ENCODE measurements at regions not wholly inside any gene's neighbourhood (a gene's known extent, or its start where the extent isn't known, plus 50 kb on each side); places are given as distances from the start of the nearest gene placed in this dataset.
A peak's percentile ranks its signal among the peaks of the same experiment; 100 is the strongest.

DNA sequence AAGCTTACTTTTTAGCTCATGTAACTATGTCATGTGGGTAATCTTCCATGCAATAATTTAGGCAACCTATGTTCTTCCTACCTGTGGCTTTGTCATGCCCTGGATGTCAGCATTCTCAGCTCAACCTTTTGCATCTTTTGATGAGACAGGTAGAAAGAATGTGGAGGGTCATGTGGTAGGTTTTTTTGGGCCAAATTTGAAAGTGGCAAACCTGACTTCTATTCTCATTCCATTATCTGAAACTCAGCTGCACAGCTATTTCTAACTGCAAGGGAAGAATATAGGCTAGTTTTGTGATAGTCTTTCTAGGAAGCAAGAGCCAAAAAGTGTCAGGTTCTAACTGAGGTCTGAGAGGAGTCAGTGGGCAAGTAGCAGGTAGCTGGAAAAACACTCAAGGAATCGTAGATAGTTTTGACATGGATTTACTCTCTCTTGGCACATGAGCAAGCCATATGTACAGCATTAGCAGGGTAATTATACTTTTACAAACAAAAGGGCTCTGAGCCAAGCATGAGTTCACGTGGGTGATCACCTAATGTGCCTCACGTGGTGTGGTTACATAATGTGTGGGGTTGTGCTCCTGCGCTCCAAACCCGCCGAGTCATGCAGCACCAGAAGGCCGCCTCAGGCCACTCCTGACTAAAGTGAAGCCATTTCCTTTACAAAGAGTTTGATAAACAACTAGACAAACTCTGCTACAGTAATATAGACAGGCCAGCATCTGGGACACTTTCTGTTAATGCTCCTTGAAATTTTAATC lies 1013.8 kb downstream of the PLA2G4A start:
- no peaks in the 10 kb centered on the region for H3K4me1 ChIP-seq (ENCODE audit: insufficient read depth)
- no peaks in the 10 kb centered on the region for H3K36me3 ChIP-seq (ENCODE audit: insufficient read depth)
- no peaks in the 10 kb centered on the region for H3K27me3 ChIP-seq (ENCODE audit: insufficient read depth)
- no peak for TF ChIP-seq EZH2phosphoT487 (IDR thresholded peaks at IDR 0.05; ENCODE audit: unreplicated experiment)
- H3K27me3 Mint-ChIP-seq (ENCODE audit: insufficient read depth, low read depth, poor library complexity) = no peaks in the 10 kb centered on the region
- no peak overlapping the region for H3K27ac Mint-ChIP-seq
- H3K4me1 Mint-ChIP-seq = no peaks in the 10 kb centered on the region
- H3K9me2 ChIP-seq (ENCODE audit: insufficient read depth) = no peaks in the 10 kb centered on the region
- H3K27ac ChIP-seq (ENCODE audit: low read depth) = no peak overlapping the region
- no peaks in the 10 kb centered on the region for H4K20me1 ChIP-seq (replicated peaks; ENCODE audit: insufficient read depth)
- H3K4me3 ChIP-seq = no peak overlapping the region
- no peak for ATAC-seq
- H3K9me3 Mint-ChIP-seq = peaks cover 28% of the 10 kb centered on the region
- H3K4me3 Mint-ChIP-seq = no peak overlapping the region
- no peak overlapping the region for H3K4me2 ChIP-seq
- peaks cover 22% of the 10 kb centered on the region for H3K36me3 Mint-ChIP-seq (ENCODE audit: low read depth)
- H2AFZ ChIP-seq = no peak overlapping the region
- H3F3A ChIP-seq (replicated peaks; ENCODE audit: low read depth) = no peaks in the 10 kb centered on the region
- H3K79me2 ChIP-seq (replicated peaks; ENCODE audit: insufficient read depth) = no peaks in the 10 kb centered on the region
- DNase-seq (ENCODE audit: low spot score) = peak; percentile 4

DNA sequence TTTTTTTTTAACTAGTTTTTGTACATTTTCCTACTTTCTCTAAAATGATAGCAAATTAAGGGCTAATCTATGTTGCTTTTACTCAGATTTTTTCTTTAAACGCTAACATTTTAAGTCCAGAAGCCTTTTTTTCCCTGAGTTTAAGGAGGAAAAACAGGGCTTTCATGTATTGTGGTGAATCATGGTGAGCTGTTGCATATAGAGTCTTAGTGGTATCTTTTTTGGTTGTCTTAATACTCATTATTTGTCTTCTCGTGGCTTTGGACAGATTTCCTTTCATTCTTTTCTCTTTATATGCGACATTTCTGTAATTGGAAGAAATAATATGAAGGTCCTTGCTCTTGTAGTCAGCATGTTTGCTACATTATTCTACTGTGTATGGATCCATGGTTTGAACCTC lies 1015.6 kb downstream of the PLA2G4A start:
- H3F3A ChIP-seq (replicated peaks; ENCODE audit: low read depth) = no peaks in the 10 kb centered on the region
- no peaks in the 10 kb centered on the region for H3K27me3 Mint-ChIP-seq (ENCODE audit: insufficient read depth, low read depth, poor library complexity)
- no peaks in the 10 kb centered on the region for H3K27me3 ChIP-seq (ENCODE audit: insufficient read depth)
- H3K27ac Mint-ChIP-seq = no peak overlapping the region
- H3K4me1 Mint-ChIP-seq = no peaks in the 10 kb centered on the region
- H3K36me3 Mint-ChIP-seq (ENCODE audit: low read depth) = peaks cover 22% of the 10 kb centered on the region
- no peak overlapping the region for H3K27ac ChIP-seq (ENCODE audit: low read depth)
- H3K36me3 ChIP-seq (ENCODE audit: insufficient read depth) = no peaks in the 10 kb centered on the region
- H3K9me2 ChIP-seq (ENCODE audit: insufficient read depth) = no peaks in the 10 kb centered on the region
- no peak overlapping the region for H2AFZ ChIP-seq
- H3K4me1 ChIP-seq (ENCODE audit: insufficient read depth) = no peaks in the 10 kb centered on the region
- no peaks in the 10 kb centered on the region for H4K20me1 ChIP-seq (replicated peaks; ENCODE audit: insufficient read depth)
- no peak overlapping the region for H3K4me2 ChIP-seq
- ATAC-seq = no peak
- H3K79me2 ChIP-seq (replicated peaks; ENCODE audit: insufficient read depth) = no peaks in the 10 kb centered on the region
- no peak overlapping the region for H3K4me3 ChIP-seq
- DNase-seq (ENCODE audit: low spot score) = no peak
- no peak overlapping the region for H3K4me3 Mint-ChIP-seq
- H3K9me3 Mint-ChIP-seq = peaks cover 29% of the 10 kb centered on the region
- TF ChIP-seq EZH2 (IDR thresholded peaks at IDR 0.05; ENCODE audit: low read depth, unreplicated experiment) = no peak
- TF ChIP-seq EZH2phosphoT487 (IDR thresholded peaks at IDR 0.05; ENCODE audit: unreplicated experiment) = no peak
- no peak for TF ChIP-seq ZNF331 (CRISPR knock-in tag; IDR thresholded peaks at IDR 0.05; ENCODE audit: low read depth)
- TF ChIP-seq STAT1 (IDR thresholded peaks at IDR 0.05; ENCODE audit: unreplicated experiment) = no peak
- TF ChIP-seq, protein P1, sequence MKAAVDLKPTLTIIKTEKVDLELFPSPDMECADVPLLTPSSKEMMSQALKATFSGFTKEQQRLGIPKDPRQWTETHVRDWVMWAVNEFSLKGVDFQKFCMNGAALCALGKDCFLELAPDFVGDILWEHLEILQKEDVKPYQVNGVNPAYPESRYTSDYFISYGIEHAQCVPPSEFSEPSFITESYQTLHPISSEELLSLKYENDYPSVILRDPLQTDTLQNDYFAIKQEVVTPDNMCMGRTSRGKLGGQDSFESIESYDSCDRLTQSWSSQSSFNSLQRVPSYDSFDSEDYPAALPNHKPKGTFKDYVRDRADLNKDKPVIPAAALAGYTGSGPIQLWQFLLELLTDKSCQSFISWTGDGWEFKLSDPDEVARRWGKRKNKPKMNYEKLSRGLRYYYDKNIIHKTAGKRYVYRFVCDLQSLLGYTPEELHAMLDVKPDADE (IDR thresholded peaks at IDR 0.05) = no peak
- TF ChIP-seq CREB1 (CRISPR knock-in tag; IDR thresholded peaks at IDR 0.05; ENCODE audit: low read depth) = no peak
- TF ChIP-seq ZNF114 (CRISPR knock-in tag; IDR thresholded peaks at IDR 0.05) = no peak
- TF ChIP-seq, protein P2, sequence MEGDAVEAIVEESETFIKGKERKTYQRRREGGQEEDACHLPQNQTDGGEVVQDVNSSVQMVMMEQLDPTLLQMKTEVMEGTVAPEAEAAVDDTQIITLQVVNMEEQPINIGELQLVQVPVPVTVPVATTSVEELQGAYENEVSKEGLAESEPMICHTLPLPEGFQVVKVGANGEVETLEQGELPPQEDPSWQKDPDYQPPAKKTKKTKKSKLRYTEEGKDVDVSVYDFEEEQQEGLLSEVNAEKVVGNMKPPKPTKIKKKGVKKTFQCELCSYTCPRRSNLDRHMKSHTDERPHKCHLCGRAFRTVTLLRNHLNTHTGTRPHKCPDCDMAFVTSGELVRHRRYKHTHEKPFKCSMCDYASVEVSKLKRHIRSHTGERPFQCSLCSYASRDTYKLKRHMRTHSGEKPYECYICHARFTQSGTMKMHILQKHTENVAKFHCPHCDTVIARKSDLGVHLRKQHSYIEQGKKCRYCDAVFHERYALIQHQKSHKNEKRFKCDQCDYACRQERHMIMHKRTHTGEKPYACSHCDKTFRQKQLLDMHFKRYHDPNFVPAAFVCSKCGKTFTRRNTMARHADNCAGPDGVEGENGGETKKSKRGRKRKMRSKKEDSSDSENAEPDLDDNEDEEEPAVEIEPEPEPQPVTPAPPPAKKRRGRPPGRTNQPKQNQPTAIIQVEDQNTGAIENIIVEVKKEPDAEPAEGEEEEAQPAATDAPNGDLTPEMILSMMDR (conservative IDR thresholded peaks at IDR 0.05; ENCODE audit: low read depth in 2 of 2) = no peak
- TF ChIP-seq POLR2AphosphoS5 (IDR thresholded peaks at IDR 0.05; ENCODE audit: low read depth) = no peak
- TF ChIP-seq, protein P3, sequence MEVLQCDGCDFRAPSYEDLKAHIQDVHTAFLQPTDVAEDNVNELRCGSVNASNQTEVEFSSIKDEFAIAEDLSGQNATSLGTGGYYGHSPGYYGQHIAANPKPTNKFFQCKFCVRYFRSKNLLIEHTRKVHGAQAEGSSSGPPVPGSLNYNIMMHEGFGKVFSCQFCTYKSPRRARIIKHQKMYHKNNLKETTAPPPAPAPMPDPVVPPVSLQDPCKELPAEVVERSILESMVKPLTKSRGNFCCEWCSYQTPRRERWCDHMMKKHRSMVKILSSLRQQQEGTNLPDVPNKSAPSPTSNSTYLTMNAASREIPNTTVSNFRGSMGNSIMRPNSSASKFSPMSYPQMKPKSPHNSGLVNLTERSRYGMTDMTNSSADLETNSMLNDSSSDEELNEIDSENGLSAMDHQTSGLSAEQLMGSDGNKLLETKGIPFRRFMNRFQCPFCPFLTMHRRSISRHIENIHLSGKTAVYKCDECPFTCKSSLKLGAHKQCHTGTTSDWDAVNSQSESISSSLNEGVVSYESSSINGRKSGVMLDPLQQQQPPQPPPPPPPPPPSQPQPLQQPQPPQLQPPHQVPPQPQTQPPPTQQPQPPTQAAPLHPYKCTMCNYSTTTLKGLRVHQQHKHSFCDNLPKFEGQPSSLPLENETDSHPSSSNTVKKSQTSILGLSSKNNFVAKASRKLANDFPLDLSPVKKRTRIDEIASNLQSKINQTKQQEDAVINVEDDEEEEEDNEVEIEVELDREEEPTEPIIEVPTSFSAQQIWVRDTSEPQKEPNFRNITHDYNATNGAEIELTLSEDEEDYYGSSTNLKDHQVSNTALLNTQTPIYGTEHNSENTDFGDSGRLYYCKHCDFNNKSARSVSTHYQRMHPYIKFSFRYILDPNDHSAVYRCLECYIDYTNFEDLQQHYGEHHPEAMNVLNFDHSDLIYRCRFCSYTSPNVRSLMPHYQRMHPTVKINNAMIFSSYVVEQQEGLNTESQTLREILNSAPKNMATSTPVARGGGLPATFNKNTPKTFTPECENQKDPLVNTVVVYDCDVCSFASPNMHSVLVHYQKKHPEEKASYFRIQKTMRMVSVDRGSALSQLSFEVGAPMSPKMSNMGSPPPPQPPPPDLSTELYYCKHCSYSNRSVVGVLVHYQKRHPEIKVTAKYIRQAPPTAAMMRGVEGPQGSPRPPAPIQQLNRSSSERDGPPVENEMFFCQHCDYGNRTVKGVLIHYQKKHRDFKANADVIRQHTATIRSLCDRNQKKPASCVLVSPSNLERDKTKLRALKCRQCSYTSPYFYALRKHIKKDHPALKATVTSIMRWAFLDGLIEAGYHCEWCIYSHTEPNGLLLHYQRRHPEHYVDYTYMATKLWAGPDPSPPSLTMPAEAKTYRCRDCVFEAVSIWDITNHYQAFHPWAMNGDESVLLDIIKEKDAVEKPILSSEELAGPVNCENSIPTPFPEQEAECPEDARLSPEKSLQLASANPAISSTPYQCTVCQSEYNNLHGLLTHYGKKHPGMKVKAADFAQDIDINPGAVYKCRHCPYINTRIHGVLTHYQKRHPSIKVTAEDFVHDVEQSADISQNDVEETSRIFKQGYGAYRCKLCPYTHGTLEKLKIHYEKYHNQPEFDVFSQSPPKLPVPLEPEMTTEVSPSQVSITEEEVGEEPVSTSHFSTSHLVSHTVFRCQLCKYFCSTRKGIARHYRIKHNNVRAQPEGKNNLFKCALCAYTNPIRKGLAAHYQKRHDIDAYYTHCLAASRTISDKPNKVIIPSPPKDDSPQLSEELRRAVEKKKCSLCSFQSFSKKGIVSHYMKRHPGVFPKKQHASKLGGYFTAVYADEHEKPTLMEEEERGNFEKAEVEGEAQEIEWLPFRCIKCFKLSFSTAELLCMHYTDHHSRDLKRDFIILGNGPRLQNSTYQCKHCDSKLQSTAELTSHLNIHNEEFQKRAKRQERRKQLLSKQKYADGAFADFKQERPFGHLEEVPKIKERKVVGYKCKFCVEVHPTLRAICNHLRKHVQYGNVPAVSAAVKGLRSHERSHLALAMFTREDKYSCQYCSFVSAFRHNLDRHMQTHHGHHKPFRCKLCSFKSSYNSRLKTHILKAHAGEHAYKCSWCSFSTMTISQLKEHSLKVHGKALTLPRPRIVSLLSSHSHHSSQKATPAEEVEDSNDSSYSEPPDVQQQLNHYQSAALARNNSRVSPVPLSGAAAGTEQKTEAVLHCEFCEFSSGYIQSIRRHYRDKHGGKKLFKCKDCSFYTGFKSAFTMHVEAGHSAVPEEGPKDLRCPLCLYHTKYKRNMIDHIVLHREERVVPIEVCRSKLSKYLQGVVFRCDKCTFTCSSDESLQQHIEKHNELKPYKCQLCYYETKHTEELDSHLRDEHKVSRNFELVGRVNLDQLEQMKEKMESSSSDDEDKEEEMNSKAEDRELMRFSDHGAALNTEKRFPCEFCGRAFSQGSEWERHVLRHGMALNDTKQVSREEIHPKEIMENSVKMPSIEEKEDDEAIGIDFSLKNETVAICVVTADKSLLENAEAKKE (CRISPR knock-in tag; IDR thresholded peaks at IDR 0.05) = no peak
- no peak for TF ChIP-seq JUNB (IDR thresholded peaks at IDR 0.05; ENCODE audit: unreplicated experiment)

Measured in GM23338 (cell line).